H1 (cell line): ENCODE measurements at regions not wholly inside any gene's neighbourhood (a gene's known extent, or its start where the extent isn't known, plus 50 kb on each side); places are given as distances from the start of the nearest gene placed in this dataset.

ENCODE experiments used
- BACH1 ChIP-seq: IDR thresholded peaks from 2 replicates; pipeline ENCODE4 v1.6.1; 2012; ENCODE audit warnings: low read length, improper control_type of control experiment
- CBX5 ChIP-seq: fragments of 300-800, 300-1000 bp; sonication (generic); IDR thresholded peaks from 2 replicates; pipeline ENCODE4 v1.7.1; 2016; ENCODE audit warnings: antibody characterized with exemption, low read length, low read depth
- CHD1 ChIP-seq: IDR thresholded peaks from 2 replicates; pipeline ENCODE4 v1.6.1; 2012; ENCODE audit warnings: low read depth, low read length, improper control_type of control experiment
- CHD7 ChIP-seq: fragments of 300-600 bp; sonication (generic); IDR thresholded peaks from 2 replicates; pipeline ENCODE4 v1.7.1; 2012; ENCODE audit warnings: low read length, moderate library complexity, mild to moderate bottlenecking, inconsistent platforms; ENCODE audit not compliant: insufficient replicate concordance
- CTCF ChIP-seq, 3 experiments: IDR thresholded peaks; 1 replicate in 2 of 3; 2 replicates in 1 of 3; pipeline versions ENCODE4 v1.5.1 to v1.6.1; 2011; ENCODE audit warnings: low read length in 3 of 3, mild to moderate bottlenecking in 3 of 3, inconsistent platforms in 2 of 3, low read depth in 1 of 3, moderate library complexity in 1 of 3; ENCODE audit not compliant: insufficient read depth in 1 of 3; ENCODE audit errors: control extremely low read depth in 1 of 3
- EGR1 ChIP-seq: IDR thresholded peaks from 2 replicates; pipeline ENCODE4 v1.6.1; 2011; ENCODE audit warnings: low read depth, low read length, borderline replicate concordance
- EZH2 ChIP-seq: fragments of 200-600 bp; sonication (generic); IDR thresholded peaks from 2 replicates; pipeline ENCODE4 v1.7.1; 2012; ENCODE audit warnings: low read depth, mild to moderate bottlenecking, moderate library complexity, low read length, inconsistent platforms; ENCODE audit not compliant: severe bottlenecking
- KDM4A ChIP-seq: IDR thresholded peaks from one replicate; pipeline ENCODE4 v1.7.1; 2012; ENCODE audit warnings: low read depth, mild to moderate bottlenecking, moderate library complexity, low read length, inconsistent platforms; ENCODE audit not compliant: severe bottlenecking
- PHF8 ChIP-seq: fragments of 200-600 bp; sonication (generic); conservative IDR thresholded peaks from 2 replicates; pipeline ENCODE4 v1.7.1; 2012; ENCODE audit warnings: low read depth, mild to moderate bottlenecking, inconsistent platforms, low read length, moderate library complexity

GRCh38 chr5:142422429-142422828 is 97.6 kb upstream of the SPRY4 start (continued):
- TF ChIP-seq CHD7 (no peak), KDM4A (no peak), EGR1 (no peak), EZH2 (no peak), CBX5 (no peak), BACH1 (no peak), PHF8 (no peak), CHD1 (no peak), CTCF (IDR thresholded peaks at IDR 0.05; ENCODE audit: control extremely low read depth in 1 of 3, insufficient read depth in 1 of 3, low read depth in 1 of 3, low read length in 3 of 3) (no peak)
